CD14-positive monocyte (primary cell): ENCODE measurements at regions not wholly inside any gene's neighbourhood (a gene's known extent, or its start where the extent isn't known, plus 50 kb on each side); places are given as distances from the start of the nearest gene placed in this dataset.

ENCODE experiments used
- DNase-seq, 3 donors: peaks; one replicate each; pipeline ENCODE4 v3.0.0-alpha.2; 2011 to 2022
- H2AFZ ChIP-seq: 2 replicates; pipeline ENCODE4 v1.6.0; 2012; ENCODE audit warnings: mild to moderate bottlenecking, low read depth, low read length, inconsistent platforms; ENCODE audit not compliant: insufficient read depth, poor library complexity, severe bottlenecking
- H3K27ac ChIP-seq, 2 donors: 1 replicate in 1 of 2; 2 replicates in 1 of 2; pipeline ENCODE4 v1.5.1; 2012 to 2013; ENCODE audit warnings: low read length in 2 of 2, control low read depth in 1 of 2, inconsistent platforms in 1 of 2, low read depth in 1 of 2, mild to moderate bottlenecking in 1 of 2
- H3K27me3 ChIP-seq, 2 donors: one replicate each; pipeline versions ENCODE4 v1.6.0 to v1.6.1; 2011 to 2013; ENCODE audit warnings: low read length in 2 of 2; ENCODE audit not compliant: control insufficient read depth in 2 of 2, insufficient read depth in 2 of 2
- H3K36me3 ChIP-seq, 2 donors: replicated peaks in 1 of 2; 1 replicate in 1 of 2; 2 replicates in 1 of 2; pipeline versions ENCODE4 v1.5.1 to v1.6.1; 2012 to 2013; ENCODE audit warnings: low read length in 2 of 2, control low read depth in 1 of 2, inconsistent platforms in 1 of 2, mild to moderate bottlenecking in 1 of 2; ENCODE audit not compliant: insufficient read depth in 2 of 2, control insufficient read depth in 1 of 2
- H3K4me1 ChIP-seq, 2 donors: 1 replicate in 1 of 2; 2 replicates in 1 of 2; pipeline versions ENCODE4 v1.5.1 to v1.6.1; 2012 to 2013; ENCODE audit warnings: low read length in 2 of 2, control low read depth in 1 of 2, inconsistent platforms in 1 of 2, mild to moderate bottlenecking in 1 of 2, moderate library complexity in 1 of 2; ENCODE audit not compliant: insufficient read depth in 2 of 2, control insufficient read depth in 1 of 2
- H3K4me2 ChIP-seq: replicated peaks from 2 replicates; pipeline ENCODE3; 2012; ENCODE audit warnings: low read length, moderate library complexity, mild to moderate bottlenecking; ENCODE audit not compliant: poor library complexity, severe bottlenecking; ENCODE audit errors: extremely low read depth
- H3K4me3 ChIP-seq, 3 experiments: fragments of 200-600 bp in 1 of 3; sonication (generic) in 1 of 3; replicated peaks in 1 of 3; 1 replicate in 2 of 3; 2 replicates in 1 of 3; pipeline ENCODE4 v1.5.1; 2011 to 2013; ENCODE audit warnings: low read length in 3 of 3, mild to moderate bottlenecking in 3 of 3, control low read depth in 2 of 3, low read depth in 2 of 3, inconsistent platforms in 1 of 3, moderate library complexity in 1 of 3
- H3K79me2 ChIP-seq: 2 replicates; pipeline ENCODE4 v1.6.0; 2012; ENCODE audit warnings: mild to moderate bottlenecking, control low read depth, inconsistent platforms, low read length, moderate library complexity; ENCODE audit not compliant: insufficient read depth
- H3K9ac ChIP-seq: 2 replicates; pipeline ENCODE4 v1.6.0; 2017; ENCODE audit warnings: low read length, mild to moderate bottlenecking; ENCODE audit not compliant: insufficient read depth, poor library complexity, severe bottlenecking
- H3K9me3 ChIP-seq, 2 donors: replicated peaks in 1 of 2; 1 replicate in 1 of 2; 2 replicates in 1 of 2; pipeline versions ENCODE4 v1.5.1 to v1.6.1; 2012 to 2013; ENCODE audit warnings: low read length in 2 of 2, control low read depth in 1 of 2; ENCODE audit not compliant: control insufficient read depth in 1 of 2, insufficient read depth in 1 of 2
- H4K20me1 ChIP-seq: 2 replicates; pipeline ENCODE4 v1.6.0; 2012; ENCODE audit warnings: mild to moderate bottlenecking, low read length, control low read depth, moderate library complexity; ENCODE audit not compliant: insufficient read depth
- H3K27ac Mint-ChIP-seq, 7 donors: one replicate each; pipeline ENCODE4 v1.8.0; 2020; ENCODE audit warnings: mild to moderate bottlenecking in 7 of 7, mixed read lengths in 7 of 7, moderate library complexity in 6 of 7, inconsistent platforms in 2 of 7
- H3K27me3 Mint-ChIP-seq, 3 donors: one replicate each; pipeline ENCODE4 v1.8.0; 2021 to 2022; ENCODE audit warnings: low read depth in 3 of 3, mild to moderate bottlenecking in 3 of 3, mixed read lengths in 3 of 3, moderate library complexity in 3 of 3, inconsistent platforms in 1 of 3
- H3K36me3 Mint-ChIP-seq, 2 donors: one replicate each; pipeline ENCODE4 v1.8.0; 2020; ENCODE audit warnings: mixed read lengths in 2 of 2, inconsistent platforms in 1 of 2, mild to moderate bottlenecking in 1 of 2
- H3K4me1 Mint-ChIP-seq: one replicate; pipeline ENCODE4 v1.8.0; 2020; ENCODE audit warnings: mild to moderate bottlenecking, mixed read lengths
- H3K4me3 Mint-ChIP-seq, 2 donors: one replicate each; pipeline ENCODE4 v1.8.0; 2020; ENCODE audit warnings: mild to moderate bottlenecking in 2 of 2, mixed read lengths in 2 of 2, moderate library complexity in 1 of 2
- H3K9me3 Mint-ChIP-seq, 7 donors: one replicate each; pipeline ENCODE4 v1.8.0; 2020 to 2022; ENCODE audit warnings: mixed read lengths in 7 of 7, mild to moderate bottlenecking in 6 of 7, moderate library complexity in 6 of 7, inconsistent platforms in 2 of 7
- CTCF ChIP-seq: fragments of 200-600 bp; IDR thresholded peaks from one replicate; pipeline ENCODE4 v1.8.0; 2022; ENCODE audit warnings: antibody characterized with exemption, mild to moderate bottlenecking
- WGBS: methylation state at CpG from one replicate; pipeline ENCODE4 v1.1.5; 2013; ENCODE audit warnings: missing lambda C conversion rate; ENCODE audit not compliant: insufficient coverage; 5-methylcytosine and 5-hydroxymethylcytosine counted together
- intact Hi-C, 2 donors: fragments of 100-400 bp; cut with micrococcal nuclease; formaldehyde crosslinking; loops; one replicate each; pipeline versions ENCODE4 v1.15.0 to v1.15.1; 2023

GRCh38 chr21:43339668-43340067 lies 87.3 kb downstream of the SIK1 start:
- Mint-ChIP-seq H3K36me3 (no peaks in the 10 kb centered on the region), H3K4me1 (peaks cover 2% of the 10 kb centered on the region), H3K9me3 (peaks cover 5 to 29% (median 17%) of the 10 kb centered on the region in 7 donors), H3K27ac (peak overlapping the region in 2 of 7 donors; percentile 10 to 50), H3K4me3 (no peak overlapping the region), H3K27me3 (peaks cover 3 to 7% (median 3%) of the 10 kb centered on the region in 3 donors)
- WGBS = 94% methylated on average over 16 of the region's 16 CpGs
- Histone ChIP-seq H3K79me2 (no peaks in the 10 kb centered on the region), H3K27me3 (no peaks in the 10 kb centered on the region), H3K27ac (no peak overlapping the region), H3K36me3 (no peaks in the 10 kb centered on the region), H2AFZ (no peak overlapping the region), H3K9ac (no peak overlapping the region), H3K4me2 (no peak overlapping the region), H3K4me1 (no peaks in the 10 kb centered on the region), H4K20me1 (no peaks in the 10 kb centered on the region), H3K4me3 (no peak overlapping the region), H3K9me3 (no peaks in the 10 kb centered on the region)
- intact Hi-C loops = no loop called here
- no peak for DNase-seq
- no peak for TF ChIP-seq CTCF

- intact Hi-C loops = no loop called here
- no peak for TF ChIP-seq CTCF
- no peak for DNase-seq
Observed at GRCh38 chr21:43338951-43339350, 88.0 kb downstream of the SIK1 start.

More at GRCh38 chr21:43338951-43339350, 88.0 kb downstream of the SIK1 start:
- no peak overlapping the region for H3K4me3 ChIP-seq
- Mint-ChIP-seq H3K4me3 (no peak overlapping the region), H3K27me3 (peaks cover 3 to 7% (median 4%) of the 10 kb centered on the region in 3 donors), H3K4me1 (peaks cover 2% of the 10 kb centered on the region), H3K9me3 (peaks cover 5 to 29% (median 17%) of the 10 kb centered on the region in 7 donors), H3K27ac (peak overlapping the region in 1 of 7 donors; percentile 62), H3K36me3 (no peaks in the 10 kb centered on the region)
- H4K20me1 ChIP-seq = no peaks in the 10 kb centered on the region
- no peaks in the 10 kb centered on the region for H3K9me3 ChIP-seq
- no peak overlapping the region for H3K4me2 ChIP-seq
- no peak overlapping the region for H3K9ac ChIP-seq
- H3K4me1 ChIP-seq = no peaks in the 10 kb centered on the region
- H3K36me3 ChIP-seq = no peaks in the 10 kb centered on the region
- WGBS = 9% methylated on average over 5 of the region's 5 CpGs
- H2AFZ ChIP-seq = no peak overlapping the region
- H3K27me3 ChIP-seq = no peaks in the 10 kb centered on the region
- no peak overlapping the region for H3K27ac ChIP-seq
- H3K79me2 ChIP-seq = no peaks in the 10 kb centered on the region
